ENCODE measurements at regions not wholly inside any gene's neighbourhood (a gene's known extent, or its start where the extent isn't known, plus 50 kb on each side); places are given as distances from the start of the nearest gene placed in this dataset.
A peak's percentile ranks its signal among the peaks of the same experiment; 100 is the strongest.

GRCh38 chr2:9720352-9721093 is 89.7 kb upstream of the YWHAQ start:
- Histone ChIP-seq H3K9me2 (replicated peaks; ENCODE audit: low read length) (no peaks in the 10 kb centered on the region), H2AFZ (ENCODE audit: low read length) (no peak overlapping the region), H3K4me1 (ENCODE audit: insufficient read depth, low read length) (no peaks in the 10 kb centered on the region), H3K9ac (ENCODE audit: low read length) (no peak overlapping the region), H3K79me2 (ENCODE audit: low read length) (no peaks in the 10 kb centered on the region), H3K27me3 (ENCODE audit: low read length) (no peaks in the 10 kb centered on the region), H3K36me3 (ENCODE audit: low read depth, low read length) (no peaks in the 10 kb centered on the region), H3F3A (ENCODE audit: low read length, unreplicated experiment) (no peaks in the 10 kb centered on the region), H3K9me3 (ENCODE audit: low read length) (no peaks in the 10 kb centered on the region), H3K27ac (ENCODE audit: low read length) (no peak overlapping the region), H3K4me3 (ENCODE audit: low read length) (no peak overlapping the region), H4K20me1 (ENCODE audit: low read length) (no peaks in the 10 kb centered on the region), H3K4me2 (ENCODE audit: low read length) (no peak overlapping the region)
- ChIA-PET CTCF (interaction anchor here (0.6 kb wide), 1 partner anchor 225 kb away, joined by 7 read pairs; no protein-coding TSS in a partner anchor), POLR2A (ENCODE audit: unreplicated experiment) (no interaction called here)
- ATAC-seq (no peak), DNase-seq (no peak)
- TF ChIP-seq, protein P1, sequence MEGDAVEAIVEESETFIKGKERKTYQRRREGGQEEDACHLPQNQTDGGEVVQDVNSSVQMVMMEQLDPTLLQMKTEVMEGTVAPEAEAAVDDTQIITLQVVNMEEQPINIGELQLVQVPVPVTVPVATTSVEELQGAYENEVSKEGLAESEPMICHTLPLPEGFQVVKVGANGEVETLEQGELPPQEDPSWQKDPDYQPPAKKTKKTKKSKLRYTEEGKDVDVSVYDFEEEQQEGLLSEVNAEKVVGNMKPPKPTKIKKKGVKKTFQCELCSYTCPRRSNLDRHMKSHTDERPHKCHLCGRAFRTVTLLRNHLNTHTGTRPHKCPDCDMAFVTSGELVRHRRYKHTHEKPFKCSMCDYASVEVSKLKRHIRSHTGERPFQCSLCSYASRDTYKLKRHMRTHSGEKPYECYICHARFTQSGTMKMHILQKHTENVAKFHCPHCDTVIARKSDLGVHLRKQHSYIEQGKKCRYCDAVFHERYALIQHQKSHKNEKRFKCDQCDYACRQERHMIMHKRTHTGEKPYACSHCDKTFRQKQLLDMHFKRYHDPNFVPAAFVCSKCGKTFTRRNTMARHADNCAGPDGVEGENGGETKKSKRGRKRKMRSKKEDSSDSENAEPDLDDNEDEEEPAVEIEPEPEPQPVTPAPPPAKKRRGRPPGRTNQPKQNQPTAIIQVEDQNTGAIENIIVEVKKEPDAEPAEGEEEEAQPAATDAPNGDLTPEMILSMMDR (conservative IDR thresholded peaks at IDR 0.05; ENCODE audit: low read depth, low read length): no peak
- TF ChIP-seq EZH2 (IDR thresholded peaks at IDR 0.05; ENCODE audit: low read length, unreplicated experiment) (no peak), EZH2phosphoT487 (IDR thresholded peaks at IDR 0.05; ENCODE audit: borderline replicate concordance, low read length) (no peak)
- no TSS peak for BruUV-seq (replicated peaks)
- intact Hi-C loops (cut with micrococcal nuclease): no loop called here

- no peaks in the 10 kb centered on the region for H3K27me3 ChIP-seq (ENCODE audit: low read length)
- 0 out of 2 replicates have a peak overlapping the region, but pooled peaks have one; percentile 8 for H2AFZ ChIP-seq (ENCODE audit: low read length)
- DNase-seq (no peak), ATAC-seq (no peak)
- H3K4me2 ChIP-seq (ENCODE audit: low read length): no peak overlapping the region
- H3K27ac ChIP-seq (ENCODE audit: low read length): no peak overlapping the region
- no TSS peak for BruUV-seq (replicated peaks)
- ChIA-PET CTCF (no interaction called here), POLR2A (ENCODE audit: unreplicated experiment) (no interaction called here)
- intact Hi-C loops (cut with micrococcal nuclease): no loop called here
- no peaks in the 10 kb centered on the region for H3K79me2 ChIP-seq (ENCODE audit: low read length)
- H3K9me2 ChIP-seq (replicated peaks; ENCODE audit: low read length): no peaks in the 10 kb centered on the region
- H4K20me1 ChIP-seq (ENCODE audit: low read length): no peaks in the 10 kb centered on the region
- TF ChIP-seq, protein P1 (conservative IDR thresholded peaks at IDR 0.05; ENCODE audit: low read depth, low read length): no peak
- no peak for TF ChIP-seq EZH2phosphoT487 (IDR thresholded peaks at IDR 0.05; ENCODE audit: borderline replicate concordance, low read length)
- TF ChIP-seq EZH2 (IDR thresholded peaks at IDR 0.05; ENCODE audit: low read length, unreplicated experiment): no peak
- no peak overlapping the region for H3K4me3 ChIP-seq (ENCODE audit: low read length)
- H3K9ac ChIP-seq (ENCODE audit: low read length): no peak overlapping the region
- H3K9me3 ChIP-seq (ENCODE audit: low read length): no peaks in the 10 kb centered on the region
- H3K4me1 ChIP-seq (ENCODE audit: insufficient read depth, low read length): no peaks in the 10 kb centered on the region
- H3K36me3 ChIP-seq (ENCODE audit: low read depth, low read length): no peaks in the 10 kb centered on the region
- H3F3A ChIP-seq (ENCODE audit: low read length, unreplicated experiment): no peaks in the 10 kb centered on the region
Measured at GRCh38 chr2:9721344-9721743, 90.5 kb upstream of the YWHAQ start.

- Histone ChIP-seq H3K27me3 (ENCODE audit: low read length) (no peaks in the 10 kb centered on the region), H3K4me3 (ENCODE audit: low read length) (no peak overlapping the region), H3F3A (ENCODE audit: low read length, unreplicated experiment) (no peaks in the 10 kb centered on the region), H3K4me2 (ENCODE audit: low read length) (no peak overlapping the region), H3K36me3 (ENCODE audit: low read depth, low read length) (no peaks in the 10 kb centered on the region), H3K79me2 (ENCODE audit: low read length) (no peaks in the 10 kb centered on the region), H3K27ac (ENCODE audit: low read length) (no peak overlapping the region), H2AFZ (ENCODE audit: low read length) (no peak overlapping the region), H4K20me1 (ENCODE audit: low read length) (no peaks in the 10 kb centered on the region), H3K9me3 (ENCODE audit: low read length) (no peaks in the 10 kb centered on the region), H3K9ac (ENCODE audit: low read length) (no peak overlapping the region), H3K9me2 (replicated peaks; ENCODE audit: low read length) (no peaks in the 10 kb centered on the region), H3K4me1 (ENCODE audit: insufficient read depth, low read length) (no peaks in the 10 kb centered on the region)
- no TSS peak for BruUV-seq (replicated peaks)
- intact Hi-C loops (cut with micrococcal nuclease): no loop called here
- ATAC-seq (no peak), DNase-seq (no peak)
- ChIA-PET CTCF (no interaction called here), POLR2A (ENCODE audit: unreplicated experiment) (no interaction called here)
- TF ChIP-seq EZH2 (IDR thresholded peaks at IDR 0.05; ENCODE audit: low read length, unreplicated experiment) (no peak), EZH2phosphoT487 (IDR thresholded peaks at IDR 0.05; ENCODE audit: borderline replicate concordance, low read length) (no peak)
- TF ChIP-seq, protein P1 (conservative IDR thresholded peaks at IDR 0.05; ENCODE audit: low read depth, low read length): no peak
Measured at GRCh38 chr2:9722451-9722850, 91.7 kb upstream of the YWHAQ start.
